GM21526 (cell line): ENCODE measurements at regions not wholly inside any gene's neighbourhood (a gene's known extent, or its start where the extent isn't known, plus 50 kb on each side); places are given as distances from the start of the nearest gene placed in this dataset.

Experiments
- ATAC-seq: cut with Tn5 transposase; IDR thresholded peaks from one replicate; pipeline ENCODE4 v1.9.1; 2021; ENCODE audit warnings: moderate library complexity; ENCODE audit not compliant: unreplicated experiment, low FRiP score

GRCh38 chr15:62456011-62456920, 291.2 kb upstream of the C2CD4B start:
- no peak for ATAC-seq

- no peak for ATAC-seq
Measured at GRCh38 chr15:62457100-62457499, 292.0 kb upstream of the C2CD4B start.

DNA sequence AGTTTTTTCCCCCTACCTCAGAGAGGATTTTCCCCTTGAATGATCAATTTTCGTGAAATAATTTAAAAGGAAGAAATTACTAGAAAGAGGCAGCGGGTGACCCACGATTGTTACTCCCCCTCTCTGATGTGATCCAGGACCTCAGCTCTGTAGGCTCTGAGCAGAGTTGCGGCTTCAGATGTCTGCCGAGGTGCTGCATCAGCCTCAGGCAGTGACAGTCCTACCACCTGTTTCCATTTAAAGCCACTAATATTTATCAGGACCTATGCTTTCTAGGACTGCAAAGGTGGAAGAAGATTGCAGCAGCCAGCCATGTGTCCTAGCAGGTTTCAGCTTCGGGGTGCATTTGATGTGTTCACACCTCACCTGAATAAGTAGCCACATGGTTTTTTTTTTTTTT, 294.8 kb upstream of the C2CD4B start:
- ATAC-seq: no peak

DNA sequence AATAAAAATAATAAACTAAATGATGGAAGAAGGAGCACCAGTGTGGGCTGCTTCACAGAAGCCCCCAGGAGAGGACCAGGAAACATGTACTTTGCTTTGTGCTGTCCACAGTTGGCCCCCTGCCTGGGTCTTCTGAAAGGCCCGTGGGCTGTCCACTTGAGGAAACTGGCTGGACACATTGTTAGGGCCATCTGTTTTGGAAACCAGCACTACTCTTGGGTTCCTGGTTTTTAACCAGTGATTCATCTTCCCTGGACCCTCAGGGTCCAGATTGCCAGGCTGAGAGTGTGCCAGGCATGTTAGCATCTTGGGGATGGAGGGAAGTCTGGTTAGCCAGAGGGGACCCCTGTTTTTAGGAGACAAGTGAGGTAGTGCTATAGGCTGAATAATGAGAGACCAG, 297.2 kb upstream of the C2CD4B start:
- ATAC-seq: no peak

DNA sequence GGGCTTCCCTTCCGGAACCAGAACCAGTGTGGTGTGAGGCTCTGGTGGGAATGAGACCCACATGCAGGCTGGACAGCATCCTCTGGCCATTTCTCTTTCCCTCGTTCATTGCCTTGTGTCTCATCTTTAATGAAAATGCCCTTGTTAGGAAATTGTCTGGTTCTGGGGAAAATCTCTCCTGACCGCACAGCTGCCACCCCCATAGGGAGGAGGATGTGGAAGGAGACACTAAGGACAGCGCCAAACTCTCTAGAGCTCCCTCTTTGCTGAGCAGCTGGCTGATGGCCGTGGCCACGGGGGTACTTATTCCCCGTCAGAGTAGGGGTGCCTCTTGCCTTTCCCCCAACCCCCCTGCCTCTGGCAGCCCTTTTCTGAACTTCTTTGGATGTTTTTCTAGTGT, 297.6 kb upstream of the C2CD4B start:
- no peak for ATAC-seq

DNA sequence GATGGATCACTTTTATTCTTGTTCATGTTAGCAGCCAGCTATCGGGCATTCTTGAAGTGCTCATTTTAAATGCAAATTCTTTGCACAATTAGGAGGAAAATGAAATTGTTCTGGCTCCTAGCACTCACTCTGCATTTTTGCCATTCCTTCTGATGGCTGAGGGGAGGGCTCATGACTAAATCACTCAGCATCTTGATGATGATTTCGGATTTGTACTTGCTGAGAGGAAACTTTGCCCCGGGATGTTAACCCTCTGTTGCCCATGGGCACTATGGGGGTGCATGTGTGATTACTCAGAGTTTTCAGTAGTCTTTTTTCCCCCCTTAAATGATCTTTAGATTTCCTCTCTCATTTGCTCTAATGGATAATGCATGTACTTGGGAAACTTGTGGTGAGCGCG, 299.6 kb upstream of the C2CD4B start:
- ATAC-seq: no peak

GRCh38 chr15:62465173-62465572, 300.1 kb upstream of the C2CD4B start:
- ATAC-seq: no peak

- ATAC-seq: no peak
Measured at GRCh38 chr15:62469478-62469873, 304.4 kb upstream of the C2CD4B start.

GRCh38 chr15:62469874-62470688, 305.0 kb upstream of the C2CD4B start:
- no peak for ATAC-seq

DNA sequence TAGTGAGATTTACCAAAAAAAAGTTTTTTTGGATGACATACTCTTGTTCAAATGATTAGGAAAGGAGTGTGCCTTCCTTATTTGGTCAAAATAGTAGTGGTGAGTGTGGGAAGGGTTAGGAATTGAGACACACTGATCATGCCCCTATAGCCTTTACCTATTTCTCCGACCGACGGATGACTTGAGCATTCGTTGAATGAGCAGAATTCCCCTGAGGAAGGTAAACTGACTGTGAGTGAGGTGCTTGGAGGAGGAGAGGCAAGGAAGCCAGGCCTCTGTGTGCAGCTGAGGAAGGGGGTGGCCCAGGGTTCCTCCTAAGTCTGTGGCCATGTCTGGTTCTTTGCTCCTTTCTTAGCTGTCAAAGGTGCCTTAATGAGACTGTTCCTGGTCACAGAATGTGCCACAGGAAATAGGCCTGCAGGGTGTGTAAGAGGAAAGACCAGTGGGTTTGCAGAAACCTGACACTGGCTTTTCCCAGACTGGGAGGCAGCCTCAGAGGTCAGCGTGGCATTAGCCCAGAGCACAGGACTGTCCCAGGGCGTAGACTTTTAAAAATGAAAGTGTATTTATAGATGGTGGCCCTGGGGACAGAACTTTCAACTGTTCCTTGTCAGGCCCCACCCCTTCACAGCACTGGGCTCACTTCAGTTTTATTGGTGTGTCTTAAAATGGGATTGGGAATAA, 307.7 kb upstream of the C2CD4B start:
- ATAC-seq: no peak

- ATAC-seq: no peak
Measured at GRCh38 chr15:62474021-62474770, 309.1 kb upstream of the C2CD4B start.

GRCh38 chr15:62474771-62475124, 309.7 kb upstream of the C2CD4B start:
- ATAC-seq: no peak

DNA sequence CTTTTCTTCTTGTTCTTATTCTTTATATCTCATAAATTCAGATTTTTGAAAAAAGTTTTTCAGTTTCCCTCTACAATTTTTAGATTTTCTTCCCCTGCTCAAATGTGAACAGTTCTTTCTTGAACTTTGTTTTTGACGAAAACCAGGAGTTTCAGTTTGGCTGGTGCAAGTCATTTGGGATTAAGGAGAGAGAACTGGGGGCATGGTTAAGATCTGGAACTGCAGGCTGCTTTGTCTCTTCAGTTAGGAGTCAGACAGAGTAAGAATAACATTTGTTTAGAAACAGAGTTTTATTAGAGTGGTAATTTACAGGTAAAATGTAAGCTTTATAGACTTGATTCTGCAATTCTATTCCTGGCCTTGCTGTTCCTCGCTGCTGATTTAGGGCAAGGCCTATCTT, 310.5 kb upstream of the C2CD4B start:
- ATAC-seq: no peak

- no peak for ATAC-seq
Measured at GRCh38 chr15:62476163-62476562, 311.1 kb upstream of the C2CD4B start.

GRCh38 chr15:62477929-62478328, 312.8 kb upstream of the C2CD4B start:
- no peak for ATAC-seq

DNA sequence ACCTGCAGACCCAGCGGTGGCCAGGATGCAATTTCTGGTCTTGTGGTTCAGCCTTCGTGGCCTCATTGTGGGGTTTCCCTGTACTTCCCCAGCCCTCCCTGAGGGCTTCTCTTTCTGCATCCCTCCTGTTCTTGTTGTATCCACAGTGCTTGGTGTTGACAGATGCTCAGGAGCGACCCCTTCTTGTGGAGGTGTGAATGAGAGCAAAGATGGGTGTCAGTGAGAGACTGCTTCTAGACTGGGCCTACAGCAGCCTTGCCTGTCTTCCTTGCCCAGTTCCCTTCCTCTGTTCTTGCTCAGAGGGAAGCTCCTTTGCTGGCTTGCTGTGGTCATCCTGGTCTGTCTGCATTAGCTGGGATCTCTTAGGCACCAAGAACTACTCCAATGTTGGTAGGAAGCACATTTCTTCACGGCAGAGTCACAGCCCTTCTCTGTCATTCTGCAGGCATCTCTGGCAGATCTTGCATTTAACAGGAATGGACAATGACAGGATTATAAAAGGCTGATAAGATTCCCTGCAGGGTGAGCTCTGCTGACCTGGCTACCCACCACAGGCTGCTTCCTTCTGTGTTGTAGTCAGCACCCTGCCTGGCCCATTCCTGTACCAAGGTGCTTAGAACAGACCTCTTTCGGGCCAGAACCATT, 317.8 kb upstream of the C2CD4B start:
- ATAC-seq: no peak

DNA sequence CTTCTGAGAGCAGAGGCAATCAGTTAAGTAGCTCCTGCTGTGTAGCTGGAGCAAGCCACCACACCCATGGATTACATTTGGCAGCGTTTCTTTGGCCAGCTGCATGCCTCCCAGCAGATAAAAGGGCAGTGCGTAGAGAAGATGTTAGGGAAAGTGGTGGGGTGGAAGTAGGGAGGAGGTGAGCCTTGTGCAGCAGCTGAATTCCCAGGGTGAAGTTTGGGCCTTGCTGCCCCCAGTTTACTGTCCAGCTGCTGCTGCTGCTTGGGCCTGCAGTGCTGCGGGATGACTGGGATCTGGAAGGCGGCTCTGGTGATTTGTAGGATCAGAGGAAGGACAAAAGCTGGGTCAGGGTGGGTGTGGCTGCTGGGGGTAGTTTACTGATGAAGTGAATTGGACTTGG, 318.7 kb upstream of the C2CD4B start:
- no peak for ATAC-seq

DNA sequence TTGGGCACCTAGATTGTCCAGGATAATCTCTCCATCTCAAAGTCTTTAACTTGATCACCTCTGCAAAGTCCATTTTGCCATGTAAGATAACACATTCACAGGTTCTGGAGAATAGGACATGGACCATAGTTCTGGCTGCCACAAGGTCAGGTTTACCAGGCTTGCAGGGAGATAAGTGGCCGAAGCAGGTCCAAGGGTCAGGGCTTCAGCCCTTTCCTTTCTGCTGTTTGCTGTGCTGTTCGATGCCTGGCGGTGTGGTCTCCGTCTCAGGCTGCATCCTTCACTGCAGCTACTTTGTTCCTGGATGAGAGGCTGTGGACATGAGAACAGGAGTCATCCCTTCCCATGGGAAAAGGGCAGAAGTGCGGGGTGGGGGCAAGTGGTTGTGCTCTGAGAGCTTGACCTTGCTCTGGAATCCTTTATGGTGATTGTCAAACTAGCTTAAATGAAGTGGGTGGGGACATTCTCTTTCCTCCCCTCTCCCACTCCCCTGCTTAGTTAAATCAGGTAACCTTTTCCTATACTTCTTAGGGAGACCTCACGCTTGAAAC, 320.2 kb upstream of the C2CD4B start:
- no peak for ATAC-seq

GRCh38 chr15:62486041-62486440, 321.0 kb upstream of the C2CD4B start:
- no peak for ATAC-seq

DNA sequence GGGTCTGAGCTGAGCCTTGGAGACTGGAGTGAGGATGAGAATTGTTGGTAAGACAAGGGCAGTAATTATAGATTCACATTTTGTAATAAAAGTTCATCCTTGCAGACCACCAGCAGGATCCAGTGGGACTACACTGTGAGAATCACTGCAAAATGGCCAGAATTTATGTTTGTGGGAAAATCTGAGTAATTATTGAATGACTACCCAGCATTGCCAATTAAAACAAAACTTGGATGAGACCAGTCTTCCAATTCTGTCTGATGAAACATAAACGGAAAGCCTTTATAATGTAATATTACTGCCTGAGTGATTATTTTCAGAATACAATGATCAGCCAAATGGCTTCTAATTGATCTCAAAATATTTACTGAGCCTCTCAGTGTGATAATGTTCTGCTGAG, 323.3 kb upstream of the C2CD4B start:
- ATAC-seq: no peak
